ENCODE measurements at regions not wholly inside any gene's neighbourhood (a gene's known extent, or its start where the extent isn't known, plus 50 kb on each side); places are given as distances from the start of the nearest gene placed in this dataset.
"Not testable (repeated sequence)": the region's sequence is repeated elsewhere in the genome, so short reads cannot be mapped to it uniquely, and the experiment has no call there.

GRCh38 chr19:30941591-30941990, 407.6 kb downstream of the TSHZ3 start:
- ChIA-PET POLR2A (no interaction called here), CTCF (no interaction called here)
- no peak for TF ChIP-seq ELF4 (IDR thresholded peaks at IDR 0.05)
- no peak for TF ChIP-seq SUZ12 (IDR thresholded peaks at IDR 0.05)
- TF ChIP-seq CTBP1 (IDR thresholded peaks at IDR 0.05; ENCODE audit: borderline replicate concordance): no peak
- no peak for TF ChIP-seq ZNF384 (IDR thresholded peaks at IDR 0.05)
- no peak for TF ChIP-seq FOXK2 (IDR thresholded peaks at IDR 0.05)
- TF ChIP-seq FOXA1 (IDR thresholded peaks at IDR 0.05): no peak
- no peak for TF ChIP-seq NFRKB (IDR thresholded peaks at IDR 0.05)
- no peak for TF ChIP-seq L3MBTL2 (conservative IDR thresholded peaks at IDR 0.05)
- TF ChIP-seq TARDBP (IDR thresholded peaks at IDR 0.05): no peak
- TF ChIP-seq LEF1 (IDR thresholded peaks at IDR 0.05; ENCODE audit: borderline replicate concordance): no peak
- TF ChIP-seq HDGF (IDR thresholded peaks at IDR 0.05; ENCODE audit: borderline replicate concordance): no peak
- TF ChIP-seq, protein P1, sequence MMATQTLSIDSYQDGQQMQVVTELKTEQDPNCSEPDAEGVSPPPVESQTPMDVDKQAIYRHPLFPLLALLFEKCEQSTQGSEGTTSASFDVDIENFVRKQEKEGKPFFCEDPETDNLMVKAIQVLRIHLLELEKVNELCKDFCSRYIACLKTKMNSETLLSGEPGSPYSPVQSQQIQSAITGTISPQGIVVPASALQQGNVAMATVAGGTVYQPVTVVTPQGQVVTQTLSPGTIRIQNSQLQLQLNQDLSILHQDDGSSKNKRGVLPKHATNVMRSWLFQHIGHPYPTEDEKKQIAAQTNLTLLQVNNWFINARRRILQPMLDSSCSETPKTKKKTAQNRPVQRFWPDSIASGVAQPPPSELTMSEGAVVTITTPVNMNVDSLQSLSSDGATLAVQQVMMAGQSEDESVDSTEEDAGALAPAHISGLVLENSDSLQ (IDR thresholded peaks at IDR 0.05): no peak
- TF ChIP-seq BHLHE40 (IDR thresholded peaks at IDR 0.05; ENCODE audit: borderline replicate concordance): no peak
- TF ChIP-seq FOXM1 (IDR thresholded peaks at IDR 0.05; ENCODE audit: borderline replicate concordance): no peak
- no peak for TF ChIP-seq ARNT (IDR thresholded peaks at IDR 0.05)
- TF ChIP-seq SP1 (IDR thresholded peaks at IDR 0.05): no peak
- no peak for DNase-seq (ENCODE audit: extremely low spot score)

DNA sequence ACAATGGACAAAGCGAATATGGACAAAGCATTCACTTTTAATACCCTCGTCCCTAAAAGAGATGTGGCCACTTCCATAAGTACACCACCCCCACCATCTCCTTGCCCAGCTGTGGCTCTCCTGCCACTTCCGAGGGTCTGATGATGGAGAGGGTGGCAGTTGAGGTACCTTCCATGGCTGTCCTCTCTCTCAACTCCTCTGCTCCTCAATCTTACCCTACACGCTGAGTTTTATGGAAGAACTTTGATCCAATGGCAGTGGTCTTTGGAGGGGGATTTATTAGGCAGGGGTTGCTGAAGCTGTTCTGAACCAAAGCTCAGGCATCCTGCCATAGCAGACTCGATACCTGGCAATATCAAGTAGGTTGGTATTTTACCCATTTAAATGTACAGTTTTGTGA, 413.0 kb downstream of the TSHZ3 start:
- ChIA-PET CTCF (no interaction called here), POLR2A (no interaction called here)
- DNase-seq (ENCODE audit: extremely low spot score): no peak
- TF ChIP-seq SP1 (IDR thresholded peaks at IDR 0.05) (no peak), NFRKB (IDR thresholded peaks at IDR 0.05) (no peak), SUZ12 (IDR thresholded peaks at IDR 0.05) (no peak), ZNF384 (IDR thresholded peaks at IDR 0.05) (no peak), ELF4 (IDR thresholded peaks at IDR 0.05) (no peak), L3MBTL2 (conservative IDR thresholded peaks at IDR 0.05) (no peak), BHLHE40 (IDR thresholded peaks at IDR 0.05; ENCODE audit: borderline replicate concordance) (no peak), ARNT (IDR thresholded peaks at IDR 0.05) (no peak), FOXM1 (IDR thresholded peaks at IDR 0.05; ENCODE audit: borderline replicate concordance) (no peak), CTBP1 (IDR thresholded peaks at IDR 0.05; ENCODE audit: borderline replicate concordance) (no peak), HDGF (IDR thresholded peaks at IDR 0.05; ENCODE audit: borderline replicate concordance) (no peak), FOXK2 (IDR thresholded peaks at IDR 0.05) (no peak), TARDBP (IDR thresholded peaks at IDR 0.05) (no peak), LEF1 (IDR thresholded peaks at IDR 0.05; ENCODE audit: borderline replicate concordance) (no peak), FOXA1 (IDR thresholded peaks at IDR 0.05) (no peak)
- TF ChIP-seq, protein P1 (IDR thresholded peaks at IDR 0.05): no peak

GRCh38 chr19:30935146-30935545, 414.1 kb downstream of the TSHZ3 start:
- DNase-seq (ENCODE audit: extremely low spot score): no peak
- CTCF ChIA-PET: no interaction called here
- POLR2A ChIA-PET: no interaction called here
- TF ChIP-seq FOXA1 (IDR thresholded peaks at IDR 0.05) (no peak), SP1 (IDR thresholded peaks at IDR 0.05) (no peak), LEF1 (IDR thresholded peaks at IDR 0.05; ENCODE audit: borderline replicate concordance) (no peak), TARDBP (IDR thresholded peaks at IDR 0.05) (no peak), FOXK2 (IDR thresholded peaks at IDR 0.05) (no peak), NFRKB (IDR thresholded peaks at IDR 0.05) (no peak)

DNA sequence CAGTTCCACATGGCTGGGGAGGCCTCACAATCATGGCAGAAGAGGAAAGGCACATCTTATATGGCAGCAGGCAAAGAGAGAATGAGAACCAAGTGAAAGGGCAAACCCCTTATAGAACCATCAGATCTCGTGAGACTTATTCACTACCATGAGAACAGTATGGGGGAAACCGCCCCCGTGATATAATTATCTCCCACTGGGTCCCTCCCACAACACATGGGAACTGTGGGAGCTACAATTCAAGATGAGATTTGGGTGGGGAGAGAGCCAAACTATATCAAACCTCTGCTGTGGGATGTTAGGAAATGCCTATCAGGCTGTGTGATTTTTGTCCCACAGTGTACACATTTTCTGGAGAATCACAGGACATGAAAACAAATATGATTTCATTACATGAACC, 415.8 kb downstream of the TSHZ3 start:
- POLR2A ChIA-PET; CTCF ChIA-PET; DNase-seq (ENCODE audit: extremely low spot score): not testable (repeated sequence)

- ChIA-PET POLR2A (no interaction called here), CTCF (no interaction called here)
- no peak for DNase-seq (ENCODE audit: extremely low spot score)
- no peak for TF ChIP-seq SP1 (IDR thresholded peaks at IDR 0.05)
- TF ChIP-seq, protein P1 (IDR thresholded peaks at IDR 0.05): no peak
- no peak for TF ChIP-seq BHLHE40 (IDR thresholded peaks at IDR 0.05; ENCODE audit: borderline replicate concordance)
- TF ChIP-seq ELF4 (IDR thresholded peaks at IDR 0.05): no peak
- TF ChIP-seq SUZ12 (IDR thresholded peaks at IDR 0.05): no peak
- TF ChIP-seq LEF1 (IDR thresholded peaks at IDR 0.05; ENCODE audit: borderline replicate concordance): no peak
- TF ChIP-seq NFRKB (IDR thresholded peaks at IDR 0.05): no peak
- no peak for TF ChIP-seq TARDBP (IDR thresholded peaks at IDR 0.05)
- TF ChIP-seq L3MBTL2 (conservative IDR thresholded peaks at IDR 0.05): no peak
- no peak for TF ChIP-seq HDGF (IDR thresholded peaks at IDR 0.05; ENCODE audit: borderline replicate concordance)
- TF ChIP-seq FOXA1 (IDR thresholded peaks at IDR 0.05): no peak
- no peak for TF ChIP-seq ARNT (IDR thresholded peaks at IDR 0.05)
Measured at GRCh38 chr19:30932854-30933253, 416.4 kb downstream of the TSHZ3 start.

GRCh38 chr19:30930941-30931706, 418.1 kb downstream of the TSHZ3 start:
- CTCF ChIA-PET: no interaction called here
- POLR2A ChIA-PET: no interaction called here
- DNase-seq (ENCODE audit: extremely low spot score): no peak
- TF ChIP-seq CTBP1 (IDR thresholded peaks at IDR 0.05; ENCODE audit: borderline replicate concordance): no peak
- no peak for TF ChIP-seq BHLHE40 (IDR thresholded peaks at IDR 0.05; ENCODE audit: borderline replicate concordance)
- no peak for TF ChIP-seq SUZ12 (IDR thresholded peaks at IDR 0.05)
- TF ChIP-seq ZNF384 (IDR thresholded peaks at IDR 0.05): no peak
- TF ChIP-seq L3MBTL2 (conservative IDR thresholded peaks at IDR 0.05): no peak
- no peak for TF ChIP-seq FOXK2 (IDR thresholded peaks at IDR 0.05)
- TF ChIP-seq, protein P1 (IDR thresholded peaks at IDR 0.05): no peak
- no peak for TF ChIP-seq SP1 (IDR thresholded peaks at IDR 0.05)
- no peak for TF ChIP-seq LEF1 (IDR thresholded peaks at IDR 0.05; ENCODE audit: borderline replicate concordance)
- no peak for TF ChIP-seq NFRKB (IDR thresholded peaks at IDR 0.05)
- no peak for TF ChIP-seq ELF4 (IDR thresholded peaks at IDR 0.05)
- no peak for TF ChIP-seq TARDBP (IDR thresholded peaks at IDR 0.05)

Measured in HEK293T (cell line).